ENCODE measurements at regions not wholly inside any gene's neighbourhood (a gene's known extent, or its start where the extent isn't known, plus 50 kb on each side); places are given as distances from the start of the nearest gene placed in this dataset.

- H3K4me3 Mint-ChIP-seq = no peak overlapping the region
- Histone ChIP-seq H3K27ac (ENCODE audit: low read depth) (no peak overlapping the region), H3K4me3 (no peak overlapping the region), H4K20me1 (replicated peaks; ENCODE audit: insufficient read depth) (no peaks in the 10 kb centered on the region), H3K4me2 (no peak overlapping the region), H3K79me2 (replicated peaks; ENCODE audit: insufficient read depth) (no peaks in the 10 kb centered on the region), H3F3A (replicated peaks; ENCODE audit: low read depth) (no peaks in the 10 kb centered on the region), H3K9me2 (ENCODE audit: insufficient read depth) (no peaks in the 10 kb centered on the region), H3K4me1 (ENCODE audit: insufficient read depth) (no peaks in the 10 kb centered on the region), H2AFZ (no peak overlapping the region), H3K27me3 (ENCODE audit: insufficient read depth) (no peaks in the 10 kb centered on the region), H3K36me3 (ENCODE audit: insufficient read depth) (no peaks in the 10 kb centered on the region)
- no peak overlapping the region for H3K27ac Mint-ChIP-seq
- peaks cover 5% of the 10 kb centered on the region for H3K27me3 Mint-ChIP-seq (ENCODE audit: insufficient read depth, low read depth, poor library complexity)
- peaks cover 16% of the 10 kb centered on the region for H3K9me3 Mint-ChIP-seq
- peaks cover 5% of the 10 kb centered on the region; the same call in 2 of the 3 replicates for H3K36me3 Mint-ChIP-seq (ENCODE audit: low read depth)
- no peaks in the 10 kb centered on the region for H3K4me1 Mint-ChIP-seq
- peak; percentile 56 for DNase-seq (ENCODE audit: low spot score)
- peak; percentile 97 for ATAC-seq
- no peak for TF ChIP-seq STAT1 (IDR thresholded peaks at IDR 0.05; ENCODE audit: unreplicated experiment)
- peak; percentile 36 to 60 for TF ChIP-seq CTCF (conservative IDR thresholded peaks at IDR 0.05; ENCODE audit: low read depth in 2 of 2)
These were observed 72.9 kb downstream of the PSMB1 start for GRCh38 chr6:170480050-170480692.

- Histone ChIP-seq H3K4me3 (no peak overlapping the region), H3K4me2 (no peak overlapping the region), H3K4me1 (ENCODE audit: insufficient read depth) (no peaks in the 10 kb centered on the region), H3K27ac (ENCODE audit: low read depth) (no peak overlapping the region), H3K9me2 (ENCODE audit: insufficient read depth) (no peaks in the 10 kb centered on the region), H4K20me1 (replicated peaks; ENCODE audit: insufficient read depth) (no peaks in the 10 kb centered on the region), H3K79me2 (replicated peaks; ENCODE audit: insufficient read depth) (no peaks in the 10 kb centered on the region), H3K27me3 (ENCODE audit: insufficient read depth) (no peaks in the 10 kb centered on the region), H2AFZ (no peak overlapping the region), H3K36me3 (ENCODE audit: insufficient read depth) (no peaks in the 10 kb centered on the region), H3F3A (replicated peaks; ENCODE audit: low read depth) (no peaks in the 10 kb centered on the region)
- peaks cover 2% of the 10 kb centered on the region; the same call in 2 of the 3 replicates for H3K9me3 Mint-ChIP-seq
- no peak overlapping the region for H3K4me3 Mint-ChIP-seq
- ATAC-seq (no peak), DNase-seq (ENCODE audit: low spot score) (no peak)
- TF ChIP-seq NANOG (IDR thresholded peaks at IDR 0.05; ENCODE audit: borderline replicate concordance) (no peak), STAT1 (IDR thresholded peaks at IDR 0.05; ENCODE audit: unreplicated experiment) (no peak), ZNF114 (CRISPR knock-in tag; IDR thresholded peaks at IDR 0.05) (no peak), JUNB (IDR thresholded peaks at IDR 0.05; ENCODE audit: unreplicated experiment) (no peak), ZNF462 (CRISPR knock-in tag; IDR thresholded peaks at IDR 0.05) (no peak), POLR2AphosphoS5 (IDR thresholded peaks at IDR 0.05; ENCODE audit: low read depth) (no peak), ZNF331 (CRISPR knock-in tag; IDR thresholded peaks at IDR 0.05; ENCODE audit: low read depth) (no peak), ETS1 (IDR thresholded peaks at IDR 0.05) (no peak), EZH2 (IDR thresholded peaks at IDR 0.05; ENCODE audit: low read depth, unreplicated experiment) (no peak), CTCF (conservative IDR thresholded peaks at IDR 0.05; ENCODE audit: low read depth in 2 of 2) (no peak)
- no peaks in the 10 kb centered on the region for H3K4me1 Mint-ChIP-seq
- no peak overlapping the region for H3K27ac Mint-ChIP-seq
- H3K27me3 Mint-ChIP-seq (ENCODE audit: insufficient read depth, low read depth, poor library complexity) = peaks cover 5% of the 10 kb centered on the region
- H3K36me3 Mint-ChIP-seq (ENCODE audit: low read depth) = no peaks in the 10 kb centered on the region; the same call in 2 of the 3 replicates
These were observed 76.7 kb downstream of the PSMB1 start for GRCh38 chr6:170476360-170476759.

Data from GM23338 (cell line).